ENCODE measurements at regions not wholly inside any gene's neighbourhood (a gene's known extent, or its start where the extent isn't known, plus 50 kb on each side); places are given as distances from the start of the nearest gene placed in this dataset.

DNA sequence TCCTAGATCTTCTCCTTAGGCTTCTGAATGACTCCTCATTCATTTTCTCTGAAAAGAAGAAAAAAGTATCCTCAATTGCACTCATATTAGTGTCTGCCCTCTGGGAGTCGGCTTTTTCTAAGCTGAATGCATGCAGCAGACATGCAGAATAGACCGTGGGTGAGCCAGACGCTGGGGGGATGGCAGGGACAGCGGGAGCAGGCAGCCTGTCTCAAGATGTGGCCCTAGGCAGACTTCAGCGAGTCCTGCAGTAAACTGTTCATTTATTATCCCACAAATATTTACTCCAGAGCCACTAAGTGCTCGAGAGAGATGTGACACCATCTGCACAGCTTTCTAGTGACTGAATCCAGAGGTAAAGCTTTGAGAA is 164.9 kb upstream of the RAI14 start:
- TF ChIP-seq, protein P1, sequence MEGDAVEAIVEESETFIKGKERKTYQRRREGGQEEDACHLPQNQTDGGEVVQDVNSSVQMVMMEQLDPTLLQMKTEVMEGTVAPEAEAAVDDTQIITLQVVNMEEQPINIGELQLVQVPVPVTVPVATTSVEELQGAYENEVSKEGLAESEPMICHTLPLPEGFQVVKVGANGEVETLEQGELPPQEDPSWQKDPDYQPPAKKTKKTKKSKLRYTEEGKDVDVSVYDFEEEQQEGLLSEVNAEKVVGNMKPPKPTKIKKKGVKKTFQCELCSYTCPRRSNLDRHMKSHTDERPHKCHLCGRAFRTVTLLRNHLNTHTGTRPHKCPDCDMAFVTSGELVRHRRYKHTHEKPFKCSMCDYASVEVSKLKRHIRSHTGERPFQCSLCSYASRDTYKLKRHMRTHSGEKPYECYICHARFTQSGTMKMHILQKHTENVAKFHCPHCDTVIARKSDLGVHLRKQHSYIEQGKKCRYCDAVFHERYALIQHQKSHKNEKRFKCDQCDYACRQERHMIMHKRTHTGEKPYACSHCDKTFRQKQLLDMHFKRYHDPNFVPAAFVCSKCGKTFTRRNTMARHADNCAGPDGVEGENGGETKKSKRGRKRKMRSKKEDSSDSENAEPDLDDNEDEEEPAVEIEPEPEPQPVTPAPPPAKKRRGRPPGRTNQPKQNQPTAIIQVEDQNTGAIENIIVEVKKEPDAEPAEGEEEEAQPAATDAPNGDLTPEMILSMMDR (IDR thresholded peaks at IDR 0.05): no peak
- no peak for TF ChIP-seq POLR2A (IDR thresholded peaks at IDR 0.05)

Data from ovary (tissue), 3 donors.